Loucy (cell line): ENCODE measurements at regions not wholly inside any gene's neighbourhood (a gene's known extent, or its start where the extent isn't known, plus 50 kb on each side); places are given as distances from the start of the nearest gene placed in this dataset.

Source experiments
- EZH2phosphoT487 ChIP-seq: fragments of 200-600 bp; IDR thresholded peaks from 2 replicates; pipeline ENCODE4 v1.6.1; 2018; ENCODE audit warnings: antibody characterized with exemption, mild to moderate bottlenecking, moderate library complexity, borderline replicate concordance
- TF ChIP-seq, protein P1 (sequence below): fragments of 200-600 bp; sonication (generic); conservative IDR thresholded peaks from 2 replicates; pipeline ENCODE4 v1.5.1; 2014; ENCODE audit warnings: mild to moderate bottlenecking, antibody characterized with exemption, low read length

DNA sequence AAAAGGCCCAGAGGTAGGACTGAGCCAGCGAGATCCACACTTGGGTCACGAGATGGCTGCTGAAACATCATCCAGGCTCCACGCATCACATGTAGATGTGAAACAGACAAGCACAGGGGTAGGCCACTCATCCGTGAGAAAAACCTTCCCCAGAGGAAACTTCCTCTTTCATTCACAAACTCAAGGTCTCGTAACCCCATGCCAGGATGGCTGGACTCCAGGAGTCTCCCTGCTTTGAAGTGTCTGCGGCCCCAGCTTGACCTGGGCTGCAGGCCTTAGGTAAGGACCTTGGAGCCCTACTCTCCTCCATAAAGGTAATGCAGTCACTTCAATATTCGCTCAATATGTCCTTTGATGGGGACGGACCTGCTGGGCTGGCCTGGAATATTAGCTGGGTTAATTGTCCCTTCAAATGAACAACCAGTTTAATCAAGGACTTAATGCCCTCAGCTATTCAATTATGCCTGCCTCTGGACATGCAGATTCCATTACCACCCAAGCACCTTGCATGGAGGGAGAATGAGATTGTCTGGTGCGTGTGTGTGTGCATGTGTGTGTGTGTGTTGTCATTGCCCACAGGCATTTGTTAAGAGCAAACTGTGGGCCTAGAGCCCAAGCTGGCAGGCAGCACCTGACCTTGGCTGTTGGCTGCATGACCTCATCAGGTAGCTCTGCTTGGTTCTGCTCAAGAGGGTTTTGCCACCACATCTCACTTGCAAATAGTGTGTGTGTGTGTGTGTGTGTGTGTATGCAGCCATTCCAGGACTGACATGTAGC is 186.9 kb upstream of the TLE3 start:
- TF ChIP-seq, protein P1, sequence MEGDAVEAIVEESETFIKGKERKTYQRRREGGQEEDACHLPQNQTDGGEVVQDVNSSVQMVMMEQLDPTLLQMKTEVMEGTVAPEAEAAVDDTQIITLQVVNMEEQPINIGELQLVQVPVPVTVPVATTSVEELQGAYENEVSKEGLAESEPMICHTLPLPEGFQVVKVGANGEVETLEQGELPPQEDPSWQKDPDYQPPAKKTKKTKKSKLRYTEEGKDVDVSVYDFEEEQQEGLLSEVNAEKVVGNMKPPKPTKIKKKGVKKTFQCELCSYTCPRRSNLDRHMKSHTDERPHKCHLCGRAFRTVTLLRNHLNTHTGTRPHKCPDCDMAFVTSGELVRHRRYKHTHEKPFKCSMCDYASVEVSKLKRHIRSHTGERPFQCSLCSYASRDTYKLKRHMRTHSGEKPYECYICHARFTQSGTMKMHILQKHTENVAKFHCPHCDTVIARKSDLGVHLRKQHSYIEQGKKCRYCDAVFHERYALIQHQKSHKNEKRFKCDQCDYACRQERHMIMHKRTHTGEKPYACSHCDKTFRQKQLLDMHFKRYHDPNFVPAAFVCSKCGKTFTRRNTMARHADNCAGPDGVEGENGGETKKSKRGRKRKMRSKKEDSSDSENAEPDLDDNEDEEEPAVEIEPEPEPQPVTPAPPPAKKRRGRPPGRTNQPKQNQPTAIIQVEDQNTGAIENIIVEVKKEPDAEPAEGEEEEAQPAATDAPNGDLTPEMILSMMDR, result no peak
- no peak for TF ChIP-seq EZH2phosphoT487
